Epidermal melanocyte (primary cell): ENCODE measurements at regions not wholly inside any gene's neighbourhood (a gene's known extent, or its start where the extent isn't known, plus 50 kb on each side); places are given as distances from the start of the nearest gene placed in this dataset.
"Not testable (repeated sequence)": the region's sequence is repeated elsewhere in the genome, so short reads cannot be mapped to it uniquely, and the experiment has no call there.

Experiments
- DNase-seq: peaks from one replicate; pipeline ENCODE4 v3.0.0; 2011; ENCODE audit warnings: low spot score; ENCODE audit not compliant: insufficient read length

DNA sequence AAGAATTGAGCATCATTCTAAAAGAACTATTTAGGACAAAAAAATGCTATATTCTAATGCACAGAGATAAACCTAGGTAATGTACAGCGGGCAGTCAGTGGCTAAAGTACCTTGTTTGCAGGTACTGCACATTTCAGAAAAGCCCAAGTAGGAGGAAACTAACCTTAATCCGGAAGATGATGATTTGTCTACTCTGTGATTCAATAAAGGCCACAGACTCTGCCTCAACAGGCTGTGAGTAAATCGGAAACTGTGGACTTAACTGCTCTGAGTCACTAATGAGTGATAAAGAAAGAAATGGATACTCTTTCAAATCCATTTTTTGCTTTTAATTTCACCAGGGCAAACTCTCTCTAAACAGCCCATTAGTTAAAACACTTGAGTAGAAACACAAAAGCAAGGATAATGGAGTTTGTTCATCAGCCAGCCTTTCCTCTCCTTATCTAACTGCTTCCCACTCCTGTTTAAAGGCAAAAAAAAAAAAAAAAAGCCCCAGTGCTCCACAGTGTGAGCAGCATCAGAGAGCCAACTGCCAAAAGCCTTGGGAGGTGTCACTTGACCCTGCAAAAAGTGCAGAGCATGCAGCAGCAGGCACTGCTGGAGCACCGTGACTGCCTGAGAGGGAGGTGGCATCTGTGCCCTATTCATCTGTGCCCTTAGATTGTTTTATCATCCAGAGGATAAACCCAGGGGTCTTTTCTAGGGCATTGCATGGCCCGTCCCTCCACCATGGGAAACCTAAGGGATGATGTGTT is 187.7 kb downstream of the SATB1 start:
- DNase-seq: no peak

DNA sequence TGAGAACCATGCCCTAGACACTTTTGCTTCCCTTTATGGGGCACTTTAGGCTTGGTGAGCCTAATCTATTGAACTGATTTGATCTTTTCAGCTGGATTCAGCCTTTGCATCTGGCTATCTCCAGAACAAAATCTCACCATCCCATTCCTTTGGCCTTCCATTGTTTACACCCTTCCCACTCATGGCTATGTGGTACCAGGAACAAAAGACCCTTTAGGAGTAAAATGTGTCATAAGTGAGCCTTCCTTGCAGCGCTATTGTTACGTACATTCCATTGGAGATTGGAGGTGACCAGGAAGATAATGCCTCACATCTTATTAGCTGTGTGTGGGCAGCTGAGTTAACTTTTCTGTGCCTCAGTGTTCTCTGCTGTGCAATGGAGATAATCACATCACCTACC is 188.4 kb downstream of the SATB1 start:
- no peak for DNase-seq

- DNase-seq: no peak
These were observed 190.3 kb downstream of the SATB1 start for GRCh38 chr3:18234717-18235335.

DNA sequence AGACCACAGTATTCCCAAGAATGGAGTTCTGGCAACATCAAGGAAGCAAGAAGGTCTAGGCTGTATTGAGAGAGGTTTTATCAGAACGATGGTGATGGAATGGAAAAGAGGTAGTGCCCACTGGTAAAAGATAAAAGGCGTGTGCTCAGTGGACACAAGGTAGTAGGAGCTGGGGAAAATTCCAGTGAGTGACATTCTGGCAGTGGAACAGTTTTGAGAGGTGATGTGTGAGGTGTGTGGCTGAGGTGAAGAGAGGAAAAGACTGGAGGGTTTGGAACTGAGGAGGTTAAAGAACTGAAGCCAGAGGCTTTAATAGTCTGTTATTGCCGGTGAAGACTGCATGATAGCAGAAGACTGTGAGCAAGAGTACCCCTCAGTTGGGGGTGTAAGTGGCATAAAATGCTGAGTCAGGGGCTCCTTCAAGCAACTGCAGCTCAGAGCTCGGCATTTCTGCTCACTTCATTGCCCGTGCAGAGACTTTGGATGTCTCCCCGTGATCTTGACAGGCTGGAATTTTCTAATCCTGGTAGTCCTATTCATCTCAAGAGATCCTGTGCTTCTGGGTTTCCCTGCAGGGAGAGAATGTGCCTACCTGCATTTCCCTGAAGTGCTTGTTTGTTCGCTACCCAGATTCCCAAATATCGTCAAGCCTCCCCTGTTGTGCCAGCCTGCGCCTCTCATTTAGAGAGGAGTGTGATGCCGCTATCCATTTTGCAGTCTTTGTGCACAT is 191.0 kb downstream of the SATB1 start:
- DNase-seq: no peak

- DNase-seq: no peak
These were observed 192.8 kb downstream of the SATB1 start for GRCh38 chr3:18232317-18232716.

GRCh38 chr3:18228060-18228459 is 197.1 kb downstream of the SATB1 start:
- no peak for DNase-seq

GRCh38 chr3:18225709-18226108 is 199.4 kb downstream of the SATB1 start:
- DNase-seq: no peak

- no peak for DNase-seq
These were observed 200.7 kb downstream of the SATB1 start for GRCh38 chr3:18224426-18224825.

GRCh38 chr3:18223974-18224373 is 201.2 kb downstream of the SATB1 start:
- DNase-seq: no peak

DNA sequence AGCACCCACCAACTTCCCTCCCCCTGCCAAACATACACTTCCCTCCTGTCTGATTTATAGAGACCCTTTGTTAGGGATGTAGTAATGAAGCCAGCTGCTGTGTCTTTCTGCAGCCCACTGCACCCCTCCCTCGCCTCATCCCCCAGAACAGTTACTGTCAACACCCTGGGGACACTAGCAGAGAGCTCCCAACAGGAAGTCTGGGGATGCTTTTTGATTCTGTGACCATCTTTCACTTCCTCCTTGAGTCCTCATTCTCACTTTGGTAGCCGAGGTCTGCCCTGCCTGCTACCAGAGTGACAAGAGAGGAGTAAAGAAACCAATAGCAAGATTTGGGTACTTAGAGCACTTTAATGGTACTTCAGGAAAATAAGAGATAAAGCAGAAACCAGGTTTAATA is 201.6 kb downstream of the SATB1 start:
- DNase-seq: no peak

- no peak for DNase-seq
These were observed 202.5 kb downstream of the SATB1 start for GRCh38 chr3:18222686-18223085.

- DNase-seq: no peak
These were observed 207.5 kb downstream of the SATB1 start for GRCh38 chr3:18217507-18218174.

DNA sequence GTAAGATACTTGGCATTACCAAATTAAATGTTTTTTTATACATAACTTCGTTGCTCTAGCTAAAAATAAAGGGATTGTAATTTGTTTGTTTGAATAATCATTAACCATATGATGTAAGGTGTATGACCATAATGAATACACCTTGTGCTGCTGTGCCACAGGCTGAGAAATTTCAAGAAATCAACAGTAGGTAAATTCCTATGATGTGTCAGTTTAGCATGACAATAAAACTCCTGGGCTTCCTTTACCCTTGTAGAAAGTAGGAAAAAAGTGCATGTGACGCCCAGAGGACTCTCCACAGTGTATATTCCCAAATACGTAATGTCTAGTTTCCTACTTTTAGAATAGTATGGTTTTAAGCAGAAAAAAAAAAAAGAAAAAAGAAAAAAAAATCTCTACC is 208.1 kb downstream of the SATB1 start:
- no peak for DNase-seq

DNA sequence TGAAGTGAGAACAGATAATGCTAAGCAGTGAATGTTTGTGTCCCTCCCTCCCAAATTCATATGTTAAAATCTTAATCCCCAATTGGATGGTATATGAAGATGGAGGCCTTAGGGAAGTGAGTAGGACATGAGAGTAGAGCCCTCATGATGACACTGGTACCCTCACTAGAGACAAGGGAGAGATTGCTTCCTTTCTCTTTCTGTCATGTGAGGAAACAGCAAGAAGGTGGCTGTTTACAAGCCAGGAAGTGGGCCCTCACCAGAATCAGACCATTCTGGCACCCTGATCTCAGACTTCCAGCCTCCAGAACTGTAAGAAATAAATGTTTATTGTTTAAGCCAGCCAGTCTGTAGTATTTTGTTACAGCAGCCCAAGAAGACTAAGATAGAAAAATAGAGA is 209.5 kb downstream of the SATB1 start:
- DNase-seq: no peak

GRCh38 chr3:18211116-18211515 is 214.0 kb downstream of the SATB1 start:
- no peak for DNase-seq

- DNase-seq: no peak
These were observed 216.3 kb downstream of the SATB1 start for GRCh38 chr3:18208856-18209255.

DNA sequence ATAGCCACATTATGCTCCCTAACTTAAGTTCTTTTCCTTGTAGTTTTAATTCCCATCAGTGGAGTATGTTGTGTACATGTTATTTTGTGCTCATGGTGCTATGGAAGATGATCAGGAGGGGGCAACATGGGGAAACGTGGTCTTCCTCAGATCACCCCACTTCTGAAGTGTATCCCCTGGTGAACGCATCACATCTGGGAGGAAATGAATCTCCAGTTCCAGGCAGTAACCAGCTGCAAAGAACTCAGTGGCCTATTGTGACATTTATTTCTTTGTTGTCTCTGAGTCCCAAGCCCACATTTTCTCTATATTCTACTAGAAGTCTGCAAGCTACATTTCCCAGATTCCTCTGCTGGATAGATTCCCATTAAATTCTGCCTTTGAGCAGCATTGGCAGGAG is 217.0 kb downstream of the SATB1 start:
- DNase-seq: no peak

GRCh38 chr3:18207226-18207625 is 217.9 kb downstream of the SATB1 start:
- no peak for DNase-seq

GRCh38 chr3:18205701-18206100 is 219.4 kb downstream of the SATB1 start:
- not testable (repeated sequence) for DNase-seq

DNA sequence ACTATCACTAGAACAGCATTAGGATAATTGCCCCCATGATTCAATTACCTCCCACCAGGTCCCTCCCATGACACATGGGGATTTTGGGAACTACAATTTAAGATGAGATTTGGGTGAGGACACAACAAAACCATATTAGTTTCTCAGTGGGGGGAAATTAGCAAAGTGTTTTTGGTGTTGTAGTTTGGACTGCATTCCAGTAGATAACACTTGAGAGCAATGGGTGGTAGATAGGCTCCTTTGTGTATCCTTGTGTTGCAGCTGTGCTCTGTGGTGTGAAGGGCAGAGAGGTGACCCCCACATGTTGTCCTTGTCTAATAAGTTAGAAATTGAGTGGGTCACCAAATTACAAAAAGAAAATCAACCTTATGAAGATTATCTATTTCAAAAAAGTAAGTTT is 223.8 kb downstream of the SATB1 start:
- no peak for DNase-seq

GRCh38 chr3:18199757-18200156 is 225.4 kb downstream of the SATB1 start:
- no peak for DNase-seq

DNA sequence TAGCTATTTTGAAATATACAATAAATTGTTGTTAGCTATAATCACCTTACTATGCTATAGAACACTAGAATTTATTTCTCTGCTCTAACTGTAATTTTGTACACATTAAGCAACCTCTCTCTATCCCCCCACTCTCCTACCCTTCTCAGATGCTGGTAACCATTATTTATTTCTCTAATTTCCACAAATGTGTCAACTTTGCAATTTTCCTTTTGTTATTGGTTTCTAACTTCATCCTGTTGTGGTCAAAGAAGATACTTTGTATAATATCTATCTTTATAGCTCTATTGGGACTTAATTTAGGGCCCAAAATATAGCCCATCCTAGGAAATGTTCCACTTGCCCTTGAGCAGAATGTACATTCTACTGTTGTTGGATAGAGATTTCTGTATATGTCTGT is 229.3 kb downstream of the SATB1 start:
- DNase-seq: no peak
